RKO (cell line): ENCODE measurements at regions not wholly inside any gene's neighbourhood (a gene's known extent, or its start where the extent isn't known, plus 50 kb on each side); places are given as distances from the start of the nearest gene placed in this dataset.
"Not testable (repeated sequence)": the region's sequence is repeated elsewhere in the genome, so short reads cannot be mapped to it uniquely, and the experiment has no call there.

Experiments
- DNase-seq: peaks from one replicate; pipeline ENCODE4 v3.0.0-alpha.2; 2016; ENCODE audit warnings: low spot score

DNA sequence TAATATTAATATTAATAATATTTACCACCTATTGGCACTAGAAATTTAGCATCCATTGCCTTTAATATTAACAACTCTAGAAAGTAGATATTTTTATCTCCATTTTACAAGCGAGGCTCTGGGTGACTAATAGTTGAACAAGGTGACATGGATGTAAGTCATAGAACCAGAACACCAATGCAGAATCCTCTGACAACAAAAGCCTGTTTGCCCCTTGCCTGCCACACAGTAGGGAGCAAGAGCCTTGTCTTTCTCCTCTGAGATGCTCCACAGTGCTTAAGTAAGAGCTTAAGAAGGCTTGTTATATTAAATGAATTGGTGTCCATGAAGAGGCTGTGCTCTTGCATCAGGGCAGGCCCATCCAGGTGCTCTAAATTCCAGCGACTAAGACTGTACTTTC is 51.2 kb upstream of the LBX1 start:
- DNase-seq, result peak; percentile 54

DNA sequence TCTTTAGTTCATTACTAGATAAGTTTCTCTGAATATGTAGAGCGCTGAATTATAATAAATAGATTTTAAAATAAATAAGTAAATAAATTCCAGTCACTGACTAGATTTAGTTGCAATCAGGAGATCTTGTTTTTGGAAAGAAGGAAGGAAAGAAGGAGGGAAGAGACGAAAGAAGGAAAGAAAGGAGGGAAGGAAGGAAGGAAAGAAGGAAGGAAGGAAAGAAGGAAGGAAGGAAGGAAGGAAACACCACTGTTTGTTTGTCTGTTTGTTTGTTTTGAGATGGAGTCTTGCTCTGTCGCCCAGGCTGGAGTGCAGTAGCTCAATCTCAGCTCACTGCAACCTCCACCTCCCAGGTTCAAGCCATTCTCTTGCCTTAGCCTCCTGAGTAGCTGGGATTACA is 51.7 kb upstream of the LBX1 start:
- DNase-seq, result not testable (repeated sequence)

DNA sequence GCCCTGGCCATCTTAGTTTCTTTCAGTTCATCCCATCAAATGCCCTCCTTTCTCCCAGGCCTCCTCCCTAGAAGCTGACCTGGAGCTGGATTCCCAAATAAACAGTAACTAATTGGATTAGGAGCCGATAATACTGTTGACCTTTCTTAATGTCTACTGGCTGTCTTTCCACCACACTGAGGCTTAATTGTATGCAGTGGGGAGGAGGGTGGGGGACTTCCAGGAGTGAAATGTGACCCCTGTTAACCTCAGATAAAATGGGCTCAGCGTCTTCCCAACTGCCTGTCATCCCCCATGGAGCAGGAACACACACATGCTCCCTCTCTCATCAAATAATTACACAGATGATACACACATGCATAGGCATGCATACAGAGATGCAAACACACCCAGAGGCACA is 53.7 kb upstream of the LBX1 start:
- DNase-seq, result no peak

DNA sequence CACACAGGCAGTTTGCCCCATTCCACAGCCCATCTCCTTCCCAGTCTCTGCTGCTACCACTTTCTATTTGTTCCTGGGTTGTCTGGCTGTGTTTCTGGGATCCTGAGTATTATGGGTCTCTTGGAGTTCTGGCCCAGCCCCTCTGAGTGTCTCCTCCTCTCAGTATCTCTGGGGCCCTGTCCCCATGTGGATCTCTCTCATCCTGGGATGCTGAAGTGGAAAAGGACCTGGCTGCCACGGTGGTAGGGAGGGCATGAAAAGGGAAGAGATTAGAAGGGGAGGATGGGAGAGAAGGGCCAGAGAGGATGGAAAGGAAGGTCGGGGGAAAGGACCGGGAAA is 54.5 kb upstream of the LBX1 start:
- DNase-seq, result no peak

DNA sequence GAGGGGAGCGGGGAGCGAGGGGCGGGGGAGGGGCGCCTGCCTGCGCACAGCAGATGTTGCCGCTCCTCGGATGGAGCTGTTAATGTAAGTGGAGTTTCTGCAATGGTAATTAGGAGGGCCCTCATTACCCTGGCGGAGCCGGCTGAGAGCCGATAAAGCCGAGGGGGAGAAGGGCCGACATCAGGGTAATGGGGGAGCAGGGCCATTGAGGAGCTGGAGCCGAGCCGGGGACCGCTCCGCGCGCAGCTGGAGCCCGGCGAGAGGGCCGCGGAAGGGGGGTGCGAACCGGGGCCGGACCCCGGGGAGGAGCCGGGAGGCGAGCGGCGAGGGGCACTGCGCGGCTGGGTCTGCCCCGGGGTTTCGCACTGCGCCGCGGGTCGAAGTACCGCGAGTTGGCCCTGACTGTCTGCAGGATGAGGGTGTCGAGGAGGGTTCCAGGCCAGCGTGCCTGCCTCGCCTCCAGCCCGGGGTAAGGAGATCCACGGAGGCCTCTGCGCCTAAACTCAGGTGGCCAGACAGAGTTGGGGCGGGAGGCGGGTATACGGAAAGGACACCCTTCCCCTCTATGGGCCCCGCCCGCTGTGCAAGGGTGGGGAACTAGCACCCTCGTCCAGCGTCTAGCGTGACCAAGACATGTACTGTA is 55.0 kb upstream of the LBX1 start:
- DNase-seq, result no peak

DNA sequence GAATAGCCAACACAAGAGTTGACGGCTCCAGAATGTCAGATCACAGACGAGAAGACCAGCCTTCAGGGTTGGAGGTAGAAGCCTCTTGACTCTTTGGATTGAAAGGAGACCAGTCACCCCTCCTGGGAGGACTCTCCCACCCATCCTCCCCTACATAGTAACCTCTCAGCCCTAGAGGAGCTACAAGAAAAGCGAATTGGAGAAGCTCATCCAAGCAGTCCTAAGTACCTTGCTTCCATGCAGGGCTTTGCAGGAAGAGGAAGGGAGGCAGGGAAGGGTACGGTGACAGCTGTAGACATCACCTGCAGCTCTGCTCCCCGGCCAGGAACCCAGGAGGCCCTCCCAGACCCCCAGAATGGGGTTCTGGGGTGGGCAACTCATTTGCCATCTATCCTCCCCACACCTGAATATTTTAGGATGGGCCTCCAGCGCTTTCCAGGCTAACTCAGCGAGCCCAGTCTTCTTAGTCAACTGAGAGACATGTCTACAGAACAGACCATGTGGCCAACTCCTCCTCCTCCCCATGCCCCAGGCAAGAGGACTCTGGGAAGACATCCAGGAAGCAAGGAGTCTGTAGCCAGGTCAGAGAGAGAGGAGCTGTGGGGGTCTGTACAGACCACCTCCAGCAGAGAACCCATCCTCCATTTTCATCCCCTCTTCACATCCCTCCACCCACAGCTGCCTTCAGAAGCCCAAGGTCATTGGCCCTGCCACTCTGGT is 55.6 kb upstream of the LBX1 start:
- no peak for DNase-seq

DNA sequence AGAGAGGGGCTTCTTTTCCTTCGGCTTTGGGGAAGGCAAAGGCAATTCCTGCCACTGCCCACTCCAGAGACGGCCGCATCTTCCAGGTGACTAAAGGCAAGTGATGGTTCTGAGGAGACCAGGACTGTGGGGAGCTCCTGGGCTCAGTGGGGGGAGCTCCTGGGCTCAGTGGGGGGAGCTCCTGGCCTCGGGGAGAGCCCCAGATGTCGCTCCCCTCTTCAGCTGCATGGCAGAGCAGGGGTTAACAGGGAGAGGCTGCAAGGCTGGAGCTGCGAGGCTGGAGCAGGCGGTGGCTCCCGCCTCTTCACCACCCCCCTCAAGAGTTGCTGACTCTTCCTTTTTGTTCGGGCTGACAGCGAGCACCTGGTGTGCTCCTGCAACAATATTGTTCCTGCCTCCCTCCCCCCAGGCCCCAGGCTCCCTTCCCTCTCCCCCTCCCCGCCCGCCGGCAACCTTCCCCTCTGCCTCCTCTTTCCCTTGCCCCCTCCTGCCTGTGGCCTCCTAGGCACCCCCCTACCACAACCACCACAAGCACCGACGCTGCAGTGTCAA is 56.3 kb upstream of the LBX1 start:
- no peak for DNase-seq

DNA sequence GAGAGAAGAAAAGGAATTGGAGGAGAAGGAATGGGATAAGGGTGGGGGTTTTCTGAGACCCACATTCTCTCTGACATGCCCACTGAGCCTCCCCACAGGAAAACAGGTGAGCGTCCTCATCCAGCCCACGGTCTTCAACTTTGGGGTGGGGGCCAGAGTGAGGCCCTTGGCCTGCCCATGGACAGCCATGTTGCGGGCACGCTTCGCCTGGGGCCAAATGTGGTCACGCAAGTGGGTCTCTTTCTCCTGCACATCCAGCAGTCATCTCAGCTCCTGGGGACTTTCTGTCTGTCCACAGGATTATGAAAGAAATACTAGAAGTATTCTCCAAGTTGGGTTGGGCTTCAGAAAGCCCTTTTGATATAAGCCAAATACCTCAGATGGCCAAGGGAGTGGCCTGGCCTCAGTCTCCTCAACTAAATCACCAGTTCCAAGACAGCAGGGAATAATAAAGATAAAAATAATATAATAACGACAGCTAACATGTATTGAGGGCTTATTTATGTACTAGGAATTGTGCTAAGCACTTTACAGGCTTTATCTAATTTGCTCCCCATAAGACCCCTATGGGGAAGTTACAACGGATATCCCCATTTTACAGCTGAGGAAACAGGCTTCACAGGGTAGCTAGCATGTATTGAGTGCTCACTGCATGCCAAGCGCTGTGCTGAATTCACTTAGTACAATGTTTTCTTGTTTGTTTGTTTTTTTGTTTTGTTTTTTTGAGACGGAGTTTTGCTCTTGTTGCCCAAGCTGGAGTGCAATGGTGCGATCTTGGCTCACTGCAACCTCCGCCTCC is 57.2 kb upstream of the LBX1 start:
- no peak for DNase-seq

DNA sequence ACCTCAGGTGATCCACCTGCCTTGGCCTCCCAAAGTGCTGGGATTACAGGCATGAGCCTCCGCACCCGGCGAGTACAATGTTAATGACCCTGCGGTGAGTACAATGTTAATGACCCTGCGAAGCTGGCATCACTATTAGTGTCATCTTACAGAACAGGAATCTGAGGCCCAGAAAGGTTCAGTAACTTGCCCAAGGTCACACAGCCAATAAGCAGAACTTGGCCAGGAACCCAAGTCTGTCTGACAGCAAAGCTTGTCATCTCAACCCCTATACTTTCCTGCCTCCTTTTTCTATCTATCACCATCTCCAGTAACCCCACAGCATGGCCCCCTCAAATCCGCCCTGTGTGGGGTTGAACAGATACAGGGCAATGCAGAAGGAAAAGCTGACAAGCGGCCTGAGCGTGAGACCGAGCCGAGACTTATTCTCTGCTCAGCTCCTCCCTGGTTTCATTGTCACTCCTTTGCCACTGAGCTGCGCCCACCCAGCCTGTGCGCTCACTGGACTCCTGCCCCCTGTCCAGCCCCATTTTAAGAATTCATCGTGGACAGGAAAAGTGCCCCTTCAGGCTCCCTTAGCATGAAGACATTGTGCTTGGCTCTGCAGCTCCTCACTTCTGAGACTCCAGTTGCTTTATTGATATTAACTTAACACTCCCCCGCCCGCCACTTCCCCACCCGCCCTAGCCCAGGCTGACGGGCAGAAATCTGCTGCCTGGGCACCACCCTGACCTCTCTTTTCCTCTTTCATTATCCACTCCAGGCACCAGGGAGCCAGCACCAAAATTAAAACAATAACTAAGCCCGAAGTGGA is 58.1 kb upstream of the LBX1 start:
- no peak for DNase-seq

DNA sequence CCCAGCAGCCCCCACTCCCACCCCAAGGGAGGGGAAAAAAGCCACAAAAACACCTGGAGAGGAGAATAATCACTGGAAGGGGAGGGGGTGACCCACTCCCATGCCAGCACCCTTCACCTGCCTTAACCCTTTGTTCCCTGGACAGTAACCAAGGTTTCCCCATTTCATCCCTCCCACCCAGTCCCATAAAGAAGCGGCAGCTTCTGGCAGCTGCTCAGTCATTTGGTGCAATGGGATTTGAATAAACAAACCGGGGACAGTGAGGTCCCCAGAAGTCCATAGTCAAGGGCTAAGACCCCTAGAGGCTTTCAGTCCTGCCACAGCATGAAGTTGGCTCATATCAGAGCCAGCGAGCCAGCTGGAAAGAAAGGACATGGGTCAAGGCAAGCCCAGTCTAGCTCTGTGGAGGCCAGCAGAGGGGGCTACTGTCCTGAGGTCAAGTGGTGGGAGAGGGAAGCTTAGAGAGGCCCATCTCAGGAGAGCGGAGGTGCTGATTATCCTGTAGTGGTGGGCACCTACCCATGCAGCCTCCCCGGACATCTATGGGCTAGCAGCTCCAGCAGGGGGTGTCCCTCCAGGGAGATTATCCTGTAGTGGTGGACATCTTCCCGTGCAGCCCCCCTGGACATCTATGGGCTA is 58.9 kb upstream of the LBX1 start:
- DNase-seq, result peak; percentile 45

DNA sequence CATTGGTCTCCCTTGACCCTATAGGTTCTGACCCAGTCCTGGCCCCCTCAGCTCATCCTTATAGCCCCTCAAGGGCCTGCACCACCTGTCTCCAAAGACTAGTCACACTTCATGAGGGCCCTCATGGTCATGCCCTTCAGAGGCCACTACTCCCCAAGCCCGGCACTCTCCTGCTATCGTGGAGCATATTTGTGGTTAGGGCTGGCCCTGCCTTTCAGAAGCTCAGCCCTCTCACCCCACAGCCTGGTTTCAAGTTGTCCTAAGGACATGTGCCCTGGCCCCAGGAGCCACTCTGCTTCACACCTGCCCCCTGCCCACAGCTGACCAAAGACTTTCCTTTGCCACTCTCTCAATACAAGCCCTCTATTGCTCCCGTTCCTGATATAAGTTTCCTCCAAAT is 60.3 kb upstream of the LBX1 start:
- no peak for DNase-seq

DNA sequence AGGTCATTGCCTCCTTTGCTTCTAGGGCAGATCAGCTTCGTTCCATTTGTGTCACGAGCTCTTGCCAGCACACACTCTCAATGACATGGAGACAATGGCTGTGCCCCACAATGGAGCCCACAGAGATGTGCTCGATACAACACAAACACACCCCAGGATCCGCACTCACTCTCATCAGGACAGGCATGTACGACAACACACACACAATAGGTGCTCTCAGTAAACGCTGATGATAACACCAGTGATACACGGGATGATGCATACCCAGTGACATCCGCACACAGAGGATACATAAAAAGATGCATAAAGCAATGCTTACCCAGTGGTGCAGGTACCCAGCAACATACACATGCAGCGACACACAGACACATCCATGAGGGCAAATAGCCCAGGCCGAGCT is 61.2 kb upstream of the LBX1 start:
- DNase-seq, result no peak

DNA sequence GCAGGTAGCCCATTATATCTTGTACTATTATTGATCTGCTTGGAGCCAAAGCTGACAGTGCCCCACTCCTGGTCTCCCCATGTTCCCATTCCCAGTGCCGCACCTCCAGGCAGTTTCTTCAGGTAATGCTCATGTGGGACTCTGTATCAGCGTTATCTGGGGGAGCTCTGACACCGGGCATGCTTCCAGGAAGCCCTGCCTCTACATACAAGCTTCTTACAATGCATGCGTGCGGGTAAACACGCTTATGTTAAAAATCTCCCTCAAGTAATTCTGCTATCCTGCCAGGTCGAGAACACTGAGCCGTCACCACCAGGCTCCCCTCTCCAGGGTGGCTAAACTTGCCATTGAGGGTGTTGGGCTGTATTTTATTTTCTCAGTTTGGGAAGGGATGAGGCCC is 61.6 kb upstream of the LBX1 start:
- DNase-seq, result no peak

DNA sequence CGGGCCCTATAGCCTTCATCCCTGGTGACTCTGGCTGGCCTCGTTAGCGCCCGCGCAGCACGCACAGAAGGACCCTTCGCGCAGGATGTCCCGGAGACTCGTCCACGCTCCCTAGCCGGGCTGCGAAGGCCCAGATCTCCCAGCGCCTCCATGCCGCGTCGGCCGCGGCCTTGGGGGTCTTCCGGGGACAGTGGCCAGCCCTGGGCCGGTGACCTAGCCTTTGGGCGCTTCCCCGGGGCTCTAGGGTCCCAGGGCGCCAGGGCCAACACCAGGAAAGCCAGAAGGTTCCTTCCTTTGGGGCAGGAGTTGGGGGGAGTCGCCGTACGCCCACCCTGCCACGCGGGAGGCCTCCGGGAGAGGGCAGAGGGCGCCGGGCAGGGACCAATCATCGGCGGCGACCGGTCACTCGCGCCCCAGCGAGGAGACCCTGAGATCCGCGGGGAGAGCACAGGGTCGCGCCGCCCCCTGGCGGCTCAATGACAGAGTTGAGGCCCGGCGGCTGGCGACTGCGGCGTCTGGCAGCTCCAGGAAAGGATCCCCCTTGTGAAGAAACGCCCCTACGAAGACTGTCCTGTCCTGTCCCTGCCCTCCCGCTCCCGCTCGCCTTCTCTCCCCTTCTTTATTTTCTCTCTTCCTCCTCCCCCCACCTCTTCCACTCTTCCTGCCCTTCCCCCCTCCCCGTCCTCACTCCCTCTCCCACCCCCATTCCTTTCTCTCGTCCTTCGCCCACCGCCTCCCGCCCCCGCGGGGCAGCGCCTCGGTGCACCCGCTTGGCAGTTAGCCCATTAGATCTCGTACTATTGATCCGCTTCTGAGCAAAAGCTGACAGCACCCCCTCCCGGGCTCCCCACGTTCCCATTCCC is 62.3 kb upstream of the LBX1 start:
- DNase-seq, result peak; percentile 58

DNA sequence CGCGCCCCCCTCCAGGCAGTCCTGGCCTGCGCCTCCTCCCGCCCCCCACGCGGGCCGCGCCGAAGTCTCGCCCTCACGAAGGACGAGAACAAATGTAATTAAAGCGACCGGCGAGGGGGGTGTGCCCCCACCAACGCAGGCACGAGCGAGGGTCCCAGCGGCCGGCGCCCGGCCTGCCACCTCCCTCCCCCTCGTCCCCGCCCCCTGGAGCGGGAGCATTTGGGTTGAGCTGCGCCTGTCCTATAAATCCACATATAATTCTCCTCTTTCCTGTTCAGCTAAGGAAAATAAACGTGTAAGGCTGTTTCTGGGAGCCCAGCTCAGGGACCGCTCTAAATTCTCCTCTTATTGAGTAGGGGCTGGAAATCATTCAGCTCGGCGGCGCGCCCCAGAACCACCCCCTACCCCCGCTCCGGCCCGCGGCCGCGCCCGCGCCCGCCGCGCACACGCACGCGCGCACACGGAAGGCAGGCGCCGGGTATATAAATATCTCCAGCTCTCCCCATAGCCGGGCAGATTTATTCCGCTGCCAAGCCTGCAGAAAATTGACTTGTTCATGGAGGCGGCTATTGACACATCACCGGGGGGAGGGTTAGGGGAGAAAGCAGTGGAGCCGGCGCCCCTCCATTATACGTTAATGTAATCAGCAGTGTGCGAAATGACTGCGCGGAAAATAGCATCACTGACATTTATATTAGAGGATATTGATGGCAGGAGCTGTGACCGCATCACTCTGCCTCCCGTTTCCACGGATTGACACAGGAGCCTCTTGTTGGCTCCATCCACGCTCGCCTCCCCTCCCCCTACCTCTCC is 61.6 kb upstream of the BTRC start:
- DNase-seq, result no peak

DNA sequence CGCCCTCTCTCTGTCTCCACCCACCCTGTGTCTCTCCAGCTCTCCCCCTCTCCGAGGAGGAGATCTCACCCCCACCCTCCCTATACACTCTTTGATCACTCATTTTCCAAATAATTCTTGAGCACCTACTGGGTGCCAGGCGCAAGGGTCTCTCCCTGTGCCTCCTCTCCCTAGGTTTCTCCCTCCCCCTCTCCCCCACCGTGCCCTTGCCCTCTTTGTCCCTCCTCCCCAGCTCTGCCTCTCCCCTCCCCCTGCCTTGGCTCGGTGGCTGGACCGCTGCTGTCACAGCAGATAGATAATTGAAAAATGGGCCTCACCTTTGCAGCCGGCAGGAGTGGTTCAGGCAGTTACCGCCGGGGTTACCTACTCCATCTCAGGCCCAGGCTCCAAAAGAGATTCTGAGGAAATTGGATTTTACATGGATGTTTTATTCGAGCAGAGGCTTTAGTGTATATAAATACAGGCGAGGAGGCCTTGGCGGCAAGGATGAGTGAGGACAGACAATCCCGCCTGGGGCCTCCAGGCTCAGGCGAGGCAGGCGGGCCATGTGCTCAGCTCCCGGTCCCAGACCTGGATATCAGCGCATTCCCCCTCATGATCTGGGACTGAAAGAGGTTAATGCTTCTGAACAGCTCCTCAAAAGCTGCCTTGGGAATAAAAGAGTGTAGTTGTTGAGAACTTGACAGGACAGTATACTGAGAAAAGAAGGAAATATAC is 60.8 kb upstream of the BTRC start:
- DNase-seq, result no peak

DNA sequence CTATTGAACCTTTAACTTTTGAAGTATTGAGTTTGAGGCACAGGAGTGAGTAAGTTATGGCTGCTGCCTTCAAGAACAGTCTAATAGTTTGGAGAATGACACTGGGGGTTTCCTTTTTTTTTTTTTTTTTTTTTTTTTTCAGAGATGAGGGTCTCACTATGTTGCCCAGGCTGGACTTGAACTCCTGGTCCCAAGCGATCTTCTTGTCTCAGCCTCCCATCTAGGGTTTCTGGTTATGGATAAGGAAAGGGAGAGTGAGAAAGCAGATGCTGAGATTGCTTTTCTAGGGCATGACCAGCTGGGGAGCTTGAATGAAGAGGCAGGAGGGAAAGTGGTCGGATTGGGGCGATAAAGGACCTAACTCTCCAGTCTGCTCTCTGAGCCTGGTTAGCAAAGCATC is 59.9 kb upstream of the BTRC start:
- DNase-seq, result no peak

DNA sequence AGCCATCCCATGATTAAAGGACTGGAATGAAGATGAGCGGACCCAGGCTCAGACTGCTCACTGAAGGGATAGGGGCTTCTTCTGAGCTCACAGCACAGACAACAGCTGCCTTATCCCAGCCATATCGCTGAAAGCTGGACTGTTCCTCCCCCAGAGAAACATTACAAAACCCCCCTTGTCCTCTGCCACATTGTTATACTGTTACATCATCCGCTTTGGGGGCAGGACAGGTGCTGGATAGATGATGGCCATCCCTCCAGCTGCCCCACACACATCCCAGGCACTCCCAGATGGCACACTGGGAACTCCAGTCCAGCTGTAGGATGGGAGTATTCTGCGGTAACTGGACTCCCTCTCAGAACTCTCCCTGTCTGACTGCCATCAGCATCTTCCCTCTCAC is 58.7 kb upstream of the BTRC start:
- no peak for DNase-seq

DNA sequence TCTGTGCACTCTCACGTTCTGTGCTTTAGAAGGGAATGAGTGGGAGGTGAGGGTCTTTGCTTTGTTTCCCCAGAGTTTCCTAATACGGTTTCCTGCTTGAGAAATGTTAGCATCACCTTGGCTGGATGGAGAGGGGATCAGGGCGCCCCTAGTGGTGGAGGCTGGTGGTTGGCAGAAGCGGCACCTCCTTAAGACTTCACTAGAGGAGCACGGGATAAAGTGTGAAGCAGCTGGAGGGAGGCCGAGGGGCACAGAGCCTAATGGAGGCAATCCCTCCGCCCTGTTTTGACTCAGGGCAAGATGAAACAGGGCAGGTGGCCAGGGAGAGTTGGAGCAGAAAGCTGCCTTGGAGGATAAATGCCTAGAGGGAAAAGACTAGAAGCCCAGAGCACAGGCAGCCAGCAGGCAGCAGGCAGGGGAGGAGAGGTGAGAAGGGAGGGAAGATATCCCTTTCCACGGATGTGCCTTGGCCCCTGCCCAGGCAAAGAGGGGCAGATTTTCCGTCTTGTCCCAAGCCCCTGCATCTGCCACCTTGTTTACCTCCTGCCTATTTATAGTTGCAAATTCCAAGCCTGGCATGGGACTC is 56.0 kb upstream of the BTRC start:
- DNase-seq, result peak; percentile 64
